Psoas muscle (tissue), 7 donors: ENCODE measurements at regions not wholly inside any gene's neighbourhood (a gene's known extent, or its start where the extent isn't known, plus 50 kb on each side); places are given as distances from the start of the nearest gene placed in this dataset.

Source experiments
- ATAC-seq, 4 donors: fragments of 200-7000 bp; cut with Tn5 transposase; one replicate each; pipeline ENCODE4 v1.9.1; 2020; ENCODE audit warnings: moderate library complexity in 3 of 4, mild to moderate bottlenecking in 2 of 4
- DNase-seq, 2 donors: peaks; one replicate each; pipeline ENCODE4 v3.0.0-alpha.2; 2020
- H3K27ac ChIP-seq: fragments of 200-600 bp; one replicate; pipeline ENCODE4 v1.8.0; 2022
- H3K27me3 ChIP-seq, 3 donors: fragments of 200-600 bp in 1 of 3; one replicate each; pipeline versions ENCODE4 v1.6.1 to v1.8.0; 2013 to 2022; ENCODE audit warnings: low read length in 2 of 3, mild to moderate bottlenecking in 2 of 3, moderate library complexity in 1 of 3; ENCODE audit not compliant: insufficient read depth in 3 of 3
- H3K36me3 ChIP-seq, 2 donors: fragments of 200-600 bp in 1 of 2; one replicate each; pipeline versions ENCODE4 v1.6.1 to v1.8.0; 2013 to 2022; ENCODE audit warnings: low read depth in 1 of 2, mild to moderate bottlenecking in 1 of 2, moderate library complexity in 1 of 2; ENCODE audit not compliant: insufficient read depth in 1 of 2
- H3K4me1 ChIP-seq: fragments of 200-600 bp; one replicate; pipeline ENCODE4 v1.8.0; 2022
- H3K4me3 ChIP-seq: fragments of 200-600 bp; one replicate; pipeline ENCODE4 v1.8.0; 2022; ENCODE audit warnings: mild to moderate bottlenecking
- H3K9me3 ChIP-seq: fragments of 200-600 bp; one replicate; pipeline ENCODE4 v1.8.0; 2022
- CTCF ChIP-seq: fragments of 200-600 bp; IDR thresholded peaks from one replicate; pipeline ENCODE4 v1.8.0; 2022; ENCODE audit warnings: antibody characterized with exemption
- WGBS, 3 donors: extraction: QIAGEN DNeasy Blood & Tissue Kit; methylation state at CpG; one replicate each; pipeline versions ENCODE4 v1.1.6 to v1.1.7; 2013; 5-methylcytosine and 5-hydroxymethylcytosine counted together
- intact Hi-C, 2 donors: fragments of 100-400 bp; cut with DNase I; formaldehyde crosslinking; loops; one replicate each; pipeline versions ENCODE4 v1.11.0 to v1.14.2; 2022
- donor health status: healthy with polysubstance abuse.
- donor health status: DM: no; HTN: no; CAD: no; lungs with moderate emphysema.
- donor health status: Bipolar disorder and iron deficiency.
- donor health status: healthy.
- donor health status: DM: yes; HTN: yes; CAD: no.
- donor health status: DM: no; HTN: no; CAD: no.
- donor health status: DM: yes; HTN: yes; CAD: no.

DNA sequence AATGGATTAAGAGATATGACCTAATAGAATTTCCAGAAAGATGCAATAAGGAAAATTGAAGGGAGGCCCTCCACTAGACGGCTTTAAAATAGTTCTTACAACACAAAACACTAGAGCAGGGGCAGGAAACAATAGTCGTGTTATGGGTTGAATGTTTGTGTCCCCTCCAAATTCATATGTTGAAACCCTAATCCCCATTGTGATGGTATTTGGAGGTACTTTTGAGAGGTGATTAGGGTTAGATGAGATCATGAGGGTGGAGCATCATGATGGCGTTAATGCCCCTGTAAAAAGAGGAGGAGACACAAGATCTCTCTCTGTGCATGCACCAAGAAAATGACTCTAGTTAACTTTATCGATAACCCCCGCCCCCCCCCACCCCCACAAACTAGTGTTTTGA, 104.0 kb upstream of the HMGN3 start:
- Histone ChIP-seq H3K36me3 (no peaks in the 10 kb centered on the region), H3K27ac (no peak overlapping the region), H3K9me3 (no peaks in the 10 kb centered on the region), H3K4me3 (no peak overlapping the region), H3K27me3 (no peaks in the 10 kb centered on the region), H3K4me1 (no peaks in the 10 kb centered on the region)
- intact Hi-C loops, result no loop called here
- ATAC-seq (no peak), DNase-seq (no peak)
- 55 to 65% (median 63%) methylated on average over 5 of the region's 5 CpGs for WGBS, 3 donors
- TF ChIP-seq CTCF, result no peak

DNA sequence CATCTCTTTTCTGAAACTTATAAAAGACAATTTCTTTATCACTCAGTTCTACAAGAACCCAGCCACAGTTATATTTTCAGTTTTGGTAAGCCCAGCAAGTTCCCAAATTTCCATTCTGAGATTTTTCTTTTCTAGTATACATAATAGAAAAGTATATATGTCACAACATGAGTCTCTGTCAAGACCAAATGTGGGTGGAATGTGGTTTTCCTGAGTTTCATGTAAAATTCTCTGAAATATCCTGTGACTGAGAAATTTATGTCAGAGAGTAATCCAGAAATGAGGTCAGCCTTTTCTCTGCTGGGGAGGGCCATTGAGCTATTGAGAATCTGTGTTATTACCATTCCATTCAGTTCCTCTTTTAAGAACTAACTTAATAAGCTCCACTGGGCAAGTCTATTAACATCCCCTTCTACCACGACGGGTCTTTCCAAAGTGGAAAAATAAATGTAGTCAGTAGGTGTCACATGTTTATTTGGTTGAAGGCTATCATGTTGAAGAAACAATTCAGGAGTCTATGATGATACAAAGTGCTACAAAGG, 100.7 kb upstream of the HMGN3 start:
- DNase-seq (no peak), ATAC-seq (no peak)
- TF ChIP-seq CTCF, result no peak
- intact Hi-C loops, result no loop called here
- H3K4me3 ChIP-seq, result no peak overlapping the region
- H3K27me3 ChIP-seq, result no peaks in the 10 kb centered on the region
- no peaks in the 10 kb centered on the region for H3K9me3 ChIP-seq
- H3K4me1 ChIP-seq, result no peaks in the 10 kb centered on the region
- WGBS, 3 donors, result 68 to 74% (median 71%) methylated on average over 2 of the region's 2 CpGs
- no peak overlapping the region for H3K27ac ChIP-seq
- no peaks in the 10 kb centered on the region for H3K36me3 ChIP-seq

DNA sequence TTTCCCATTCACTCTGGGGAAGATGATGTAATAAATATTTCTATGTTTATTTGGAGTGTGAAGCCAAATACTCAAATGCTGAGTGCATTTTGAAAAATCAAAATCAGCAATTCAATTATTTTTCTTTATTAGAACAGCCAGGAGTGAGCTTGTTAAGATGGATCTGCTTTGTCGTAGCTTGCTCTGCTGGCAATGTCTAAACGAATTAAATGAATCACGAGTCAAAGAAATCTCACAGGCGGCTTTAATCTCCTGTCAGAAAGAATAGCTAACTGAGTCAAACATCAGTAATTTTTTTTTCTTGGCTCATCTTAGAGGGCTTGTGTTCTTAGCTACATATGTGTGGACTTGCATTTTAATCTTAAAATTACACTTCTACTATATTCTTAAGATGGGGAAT, 100.2 kb upstream of the HMGN3 start:
- ATAC-seq (no peak), DNase-seq (no peak)
- WGBS, 3 donors, result 67 to 76% (median 71%) methylated on average over 4 of the region's 4 CpGs
- Histone ChIP-seq H3K9me3 (no peaks in the 10 kb centered on the region), H3K27ac (no peak overlapping the region), H3K4me1 (no peaks in the 10 kb centered on the region), H3K36me3 (no peaks in the 10 kb centered on the region), H3K4me3 (no peak overlapping the region), H3K27me3 (no peaks in the 10 kb centered on the region)
- intact Hi-C loops, result no loop called here
- TF ChIP-seq CTCF, result no peak

DNA sequence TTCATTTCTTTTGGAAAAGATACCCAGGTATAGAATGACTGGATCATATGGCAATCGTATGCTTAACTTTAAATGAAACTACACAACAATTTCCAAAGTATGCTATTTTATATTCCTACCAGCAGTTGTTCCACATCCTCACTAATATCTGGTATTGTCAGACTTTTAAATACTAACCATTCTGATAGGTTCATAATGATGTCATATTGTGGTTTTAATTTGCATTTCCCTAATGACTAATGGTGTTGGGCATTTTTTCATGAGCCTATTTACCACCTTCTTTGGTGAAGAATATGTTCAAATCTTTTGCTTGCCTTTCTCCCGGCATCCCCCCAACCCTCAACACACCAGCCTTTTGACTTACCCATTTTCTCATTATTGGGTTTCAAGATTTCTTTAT, 96.2 kb upstream of the HMGN3 start:
- no peak overlapping the region for H3K4me3 ChIP-seq
- intact Hi-C loops, result no loop called here
- ATAC-seq, result no peak
- WGBS, 3 donors, result 72 to 79% (median 73%) methylated on average over 2 of the region's 2 CpGs
- no peak for TF ChIP-seq CTCF
- no peaks in the 10 kb centered on the region for H3K9me3 ChIP-seq
- no peak overlapping the region for H3K27ac ChIP-seq
- no peaks in the 10 kb centered on the region for H3K36me3 ChIP-seq
- H3K4me1 ChIP-seq, result no peaks in the 10 kb centered on the region
- peaks cover 0 to 2% (median 0%) of the 10 kb centered on the region in 3 donors for H3K27me3 ChIP-seq
- DNase-seq, result no peak

GRCh38 chr6:79313254-79313653, 78.8 kb upstream of the HMGN3 start:
- no peaks in the 10 kb centered on the region for H3K27me3 ChIP-seq
- no peak overlapping the region for H3K4me3 ChIP-seq
- no peaks in the 10 kb centered on the region for H3K36me3 ChIP-seq
- intact Hi-C loops, result no loop called here
- WGBS, 3 donors, result 83 to 91% (median 88%) methylated on average over 5 of the region's 5 CpGs
- H3K4me1 ChIP-seq, result no peaks in the 10 kb centered on the region
- DNase-seq (no peak), ATAC-seq (no peak)
- H3K9me3 ChIP-seq, result no peaks in the 10 kb centered on the region
- H3K27ac ChIP-seq, result no peak overlapping the region
- no peak for TF ChIP-seq CTCF
